HEK293 (cell line): ENCODE measurements at regions not wholly inside any gene's neighbourhood (a gene's known extent, or its start where the extent isn't known, plus 50 kb on each side); places are given as distances from the start of the nearest gene placed in this dataset.
A peak's percentile ranks its signal among the peaks of the same experiment; 100 is the strongest.

Experiments
- CTCF ChIP-seq: fragments of 450-650 bp; formaldehyde crosslinking; IDR thresholded peaks from 2 replicates; pipeline ENCODE4 v1.5.1; 2016; ENCODE audit warnings: missing biosample characterization, missing genetic modification characterization
- EGR2 ChIP-seq: fragments of 450-650 bp; formaldehyde crosslinking; IDR thresholded peaks from 2 replicates; pipeline ENCODE4 v1.5.1; 2016; ENCODE audit warnings: low read depth, missing biosample characterization, missing genetic modification characterization
- KLF9 ChIP-seq: fragments of 450-650 bp; formaldehyde crosslinking; IDR thresholded peaks from 2 replicates; pipeline ENCODE4 v1.5.1; 2016; ENCODE audit warnings: missing biosample characterization, missing genetic modification characterization, low read depth
- PATZ1 ChIP-seq: fragments of 450-650 bp; formaldehyde crosslinking; IDR thresholded peaks from 2 replicates; pipeline ENCODE4 v1.5.1; 2016; ENCODE audit warnings: missing biosample characterization, missing genetic modification characterization
- REPIN1 ChIP-seq: fragments of 450-650 bp; formaldehyde crosslinking; IDR thresholded peaks from 2 replicates; pipeline ENCODE4 v1.5.1; 2017; ENCODE audit warnings: missing biosample characterization, missing genetic modification characterization, low read depth
- SP2 ChIP-seq: fragments of 450-650 bp; formaldehyde crosslinking; IDR thresholded peaks from 2 replicates; pipeline ENCODE4 v1.5.1; 2016; ENCODE audit warnings: missing biosample characterization, missing genetic modification characterization
- TCF7L2 ChIP-seq: IDR thresholded peaks from 2 replicates; pipeline ENCODE4 v1.6.1; 2011; ENCODE audit warnings: low read depth, mild to moderate bottlenecking, inconsistent platforms, low read length, moderate library complexity, borderline replicate concordance
- TRIM28 ChIP-seq: IDR thresholded peaks from 2 replicates; pipeline ENCODE4 v1.6.1; 2011; ENCODE audit warnings: low read length, control low read depth, borderline replicate concordance
- TSHZ1 ChIP-seq: fragments of 450-650 bp; formaldehyde crosslinking; IDR thresholded peaks from 2 replicates; pipeline ENCODE4 v1.5.1; 2016; ENCODE audit warnings: missing biosample characterization, missing genetic modification characterization, borderline replicate concordance
- YY2 ChIP-seq: fragments of 450-650 bp; formaldehyde crosslinking; IDR thresholded peaks from 2 replicates; pipeline ENCODE4 v1.5.1; 2016; ENCODE audit warnings: missing biosample characterization, missing genetic modification characterization
- ZNF112 ChIP-seq: fragments of 450-650 bp; formaldehyde crosslinking; IDR thresholded peaks from 2 replicates; pipeline ENCODE4 v1.5.0; 2017; ENCODE audit warnings: missing biosample characterization, missing genetic modification characterization
- ZNF155 ChIP-seq: fragments of 450-650 bp; formaldehyde crosslinking; IDR thresholded peaks from 2 replicates; pipeline ENCODE4 v1.5.1; 2016; ENCODE audit warnings: missing biosample characterization, missing genetic modification characterization
- ZNF157 ChIP-seq: fragments of 450-650 bp; formaldehyde crosslinking; IDR thresholded peaks from 2 replicates; pipeline ENCODE4 v1.5.1; 2016; ENCODE audit warnings: missing biosample characterization, missing genetic modification characterization
- ZNF175 ChIP-seq: fragments of 450-650 bp; formaldehyde crosslinking; IDR thresholded peaks from 2 replicates; pipeline ENCODE4 v1.5.1; 2016; ENCODE audit warnings: missing biosample characterization, missing genetic modification characterization
- ZNF2 ChIP-seq: fragments of 450-650 bp; formaldehyde crosslinking; IDR thresholded peaks from 2 replicates; pipeline ENCODE4 v1.5.1; 2016; ENCODE audit warnings: missing biosample characterization, missing genetic modification characterization
- ZNF341 ChIP-seq: fragments of 450-650 bp; formaldehyde crosslinking; IDR thresholded peaks from 2 replicates; pipeline ENCODE4; 2016; ENCODE audit warnings: low read depth, missing biosample characterization, missing genetic modification characterization
- ZNF366 ChIP-seq: fragments of 450-650 bp; formaldehyde crosslinking; conservative IDR thresholded peaks from 2 replicates; pipeline ENCODE4 v1.5.1; 2016; ENCODE audit warnings: missing biosample characterization, missing genetic modification characterization
- ZNF426 ChIP-seq: fragments of 450-650 bp; formaldehyde crosslinking; IDR thresholded peaks from 2 replicates; pipeline ENCODE4 v1.5.1; 2017; ENCODE audit warnings: missing biosample characterization, missing genetic modification characterization, mild to moderate bottlenecking, inconsistent platforms, moderate library complexity
- ZNF488 ChIP-seq: fragments of 450-650 bp; formaldehyde crosslinking; IDR thresholded peaks from 2 replicates; pipeline ENCODE4 v1.5.1; 2016; ENCODE audit warnings: missing biosample characterization, missing genetic modification characterization
- ZNF501 ChIP-seq: fragments of 450-650 bp; formaldehyde crosslinking; IDR thresholded peaks from 2 replicates; pipeline ENCODE4 v1.5.1; 2016; ENCODE audit warnings: missing biosample characterization, missing genetic modification characterization
- ZNF514 ChIP-seq: fragments of 450-650 bp; formaldehyde crosslinking; IDR thresholded peaks from 2 replicates; pipeline ENCODE4 v1.5.1; 2016; ENCODE audit warnings: missing biosample characterization, missing genetic modification characterization
- ZNF521 ChIP-seq: fragments of 450-650 bp; formaldehyde crosslinking; IDR thresholded peaks from 2 replicates; pipeline ENCODE4 v1.5.1; 2017; ENCODE audit warnings: missing biosample characterization, mild to moderate bottlenecking, missing genetic modification characterization
- ZNF548 ChIP-seq: fragments of 450-650 bp; formaldehyde crosslinking; IDR thresholded peaks from 2 replicates; pipeline ENCODE4 v1.5.1; 2016; ENCODE audit warnings: missing biosample characterization, missing genetic modification characterization
- ZNF585B ChIP-seq: fragments of 450-650 bp; formaldehyde crosslinking; IDR thresholded peaks from 2 replicates; pipeline ENCODE4 v1.5.1; 2016; ENCODE audit warnings: missing biosample characterization, missing genetic modification characterization
- ZNF654 ChIP-seq: fragments of 450-650 bp; formaldehyde crosslinking; IDR thresholded peaks from 2 replicates; pipeline ENCODE4 v1.5.1; 2016; ENCODE audit warnings: low read depth, missing biosample characterization, missing genetic modification characterization
- ZSCAN5A ChIP-seq: fragments of 450-650 bp; formaldehyde crosslinking; IDR thresholded peaks from 2 replicates; pipeline ENCODE4 v1.5.1; 2016; ENCODE audit warnings: missing biosample characterization, missing genetic modification characterization
- ZXDB ChIP-seq: fragments of 450-650 bp; formaldehyde crosslinking; IDR thresholded peaks from 2 replicates; pipeline ENCODE4 v1.5.1; 2016; ENCODE audit warnings: missing biosample characterization, missing genetic modification characterization
- TF ChIP-seq, protein P1 (sequence below): fragments of 450-650 bp; formaldehyde crosslinking; IDR thresholded peaks from 2 replicates; pipeline ENCODE4 v1.5.1; 2016; ENCODE audit warnings: missing biosample characterization, missing genetic modification characterization

DNA sequence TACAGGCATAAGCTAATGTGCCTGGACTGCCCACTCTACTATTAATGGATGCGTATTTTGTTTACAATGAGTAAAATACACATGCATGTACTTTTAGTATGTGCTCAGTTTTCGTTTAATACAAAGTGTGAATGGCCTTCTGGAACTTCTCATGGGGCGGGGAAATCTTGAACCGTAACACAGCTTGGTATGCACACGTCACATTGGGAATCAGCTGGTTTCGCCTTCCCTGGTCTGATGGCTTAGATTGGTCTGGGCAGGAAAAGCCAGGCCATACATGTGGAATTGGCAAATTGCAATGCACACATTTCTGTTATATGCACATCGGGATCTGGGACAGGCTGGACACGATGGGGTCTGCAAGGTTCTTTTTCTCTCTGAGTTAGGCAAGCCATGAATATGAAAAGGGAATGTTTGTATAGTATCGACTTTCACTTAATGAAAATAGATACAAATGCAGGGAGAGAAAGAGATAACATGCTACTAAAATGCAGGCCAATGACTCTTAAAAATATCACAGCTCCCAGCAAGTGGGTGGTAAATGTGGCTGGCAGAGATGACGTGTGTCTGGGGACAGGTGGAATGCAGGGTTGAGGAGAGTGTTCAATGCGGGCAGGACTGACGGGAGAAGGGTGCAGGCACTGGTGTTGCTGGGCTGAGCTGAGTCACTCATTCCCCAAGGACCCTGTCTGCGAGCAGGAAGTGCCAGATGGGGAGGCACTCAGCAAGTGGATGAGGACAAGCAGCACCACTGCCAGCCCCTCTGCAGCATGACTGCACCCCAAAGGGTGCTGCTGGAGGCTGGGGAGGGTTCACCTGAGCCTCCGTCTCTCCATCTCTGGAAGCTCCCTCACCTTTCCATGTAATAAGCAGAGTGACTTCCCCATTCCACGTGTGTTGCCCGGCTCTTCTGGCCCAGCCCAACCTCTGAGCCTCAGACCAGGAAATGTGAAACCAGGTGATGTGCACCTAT is 204.0 kb upstream of the GPR12 start (continued):
- peak; percentile 66; the same call in 1 of the 2 replicates for TF ChIP-seq PATZ1 (tag by site-specific recombination)
- peak; percentile 72 for TF ChIP-seq ZNF366 (tag by site-specific recombination)
- TF ChIP-seq TRIM28: peak; percentile 87
- TF ChIP-seq ZNF521 (tag by site-specific recombination): no peak
- no peak for TF ChIP-seq ZNF155 (tag by site-specific recombination)
- no peak for TF ChIP-seq ZNF157
- TF ChIP-seq TSHZ1 (tag by site-specific recombination): no peak; the same call in 1 of the 2 replicates
- TF ChIP-seq CTCF: no peak
- no peak for TF ChIP-seq ZNF514 (tag by site-specific recombination)
- no peak for TF ChIP-seq REPIN1
- TF ChIP-seq ZNF654 (tag by site-specific recombination): no peak
- TF ChIP-seq TCF7L2: no peak
- TF ChIP-seq ZNF341 (tag by site-specific recombination): no peak
- no peak for TF ChIP-seq ZNF175 (tag by site-specific recombination)
- 0 out of 2 replicates have a peak, but pooled peaks have one; percentile 55 for TF ChIP-seq ZXDB (tag by site-specific recombination)
- no peak for TF ChIP-seq EGR2 (tag by site-specific recombination)
- TF ChIP-seq ZNF585B (tag by site-specific recombination): no peak
- no peak for TF ChIP-seq KLF9 (tag by site-specific recombination)
- TF ChIP-seq ZNF2: no peak
- TF ChIP-seq ZNF548 (tag by site-specific recombination): no peak
- TF ChIP-seq, protein P1, sequence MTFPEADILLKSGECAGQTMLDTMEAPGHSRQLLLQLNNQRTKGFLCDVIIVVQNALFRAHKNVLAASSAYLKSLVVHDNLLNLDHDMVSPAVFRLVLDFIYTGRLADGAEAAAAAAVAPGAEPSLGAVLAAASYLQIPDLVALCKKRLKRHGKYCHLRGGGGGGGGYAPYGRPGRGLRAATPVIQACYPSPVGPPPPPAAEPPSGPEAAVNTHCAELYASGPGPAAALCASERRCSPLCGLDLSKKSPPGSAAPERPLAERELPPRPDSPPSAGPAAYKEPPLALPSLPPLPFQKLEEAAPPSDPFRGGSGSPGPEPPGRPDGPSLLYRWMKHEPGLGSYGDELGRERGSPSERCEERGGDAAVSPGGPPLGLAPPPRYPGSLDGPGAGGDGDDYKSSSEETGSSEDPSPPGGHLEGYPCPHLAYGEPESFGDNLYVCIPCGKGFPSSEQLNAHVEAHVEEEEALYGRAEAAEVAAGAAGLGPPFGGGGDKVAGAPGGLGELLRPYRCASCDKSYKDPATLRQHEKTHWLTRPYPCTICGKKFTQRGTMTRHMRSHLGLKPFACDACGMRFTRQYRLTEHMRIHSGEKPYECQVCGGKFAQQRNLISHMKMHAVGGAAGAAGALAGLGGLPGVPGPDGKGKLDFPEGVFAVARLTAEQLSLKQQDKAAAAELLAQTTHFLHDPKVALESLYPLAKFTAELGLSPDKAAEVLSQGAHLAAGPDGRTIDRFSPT: peak; percentile 85
- TF ChIP-seq ZSCAN5A: no peak
- 0 out of 2 replicates have a peak, but pooled peaks have one; percentile 22 for TF ChIP-seq ZNF501
- TF ChIP-seq SP2: peak; percentile 24
- no peak for TF ChIP-seq YY2 (tag by site-specific recombination)
- TF ChIP-seq ZNF426 (tag by site-specific recombination): no peak
- TF ChIP-seq ZNF488 (tag by site-specific recombination): no peak
- TF ChIP-seq ZNF112 (tag by site-specific recombination): no peak
